ENCODE measurements at regions not wholly inside any gene's neighbourhood (a gene's known extent, or its start where the extent isn't known, plus 50 kb on each side); places are given as distances from the start of the nearest gene placed in this dataset.

DNA sequence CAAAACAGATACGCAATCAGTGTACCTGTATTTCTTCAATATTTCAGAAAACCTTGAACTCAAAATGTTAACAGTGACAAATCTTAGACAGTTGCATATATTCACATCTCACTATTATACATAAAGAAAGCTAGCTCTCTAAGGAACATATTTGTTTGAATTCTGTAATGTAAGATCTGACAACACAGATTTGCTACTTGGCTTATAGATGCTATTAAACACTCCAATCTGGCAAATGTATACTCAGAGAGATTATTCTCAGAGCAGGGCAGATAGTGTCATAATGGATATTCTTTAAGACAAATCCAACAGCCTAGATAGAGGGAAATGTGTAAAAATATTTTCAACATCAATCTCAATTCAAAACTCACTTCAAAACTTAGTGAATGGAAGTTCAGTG is 794.5 kb upstream of the CDH9 start:
- no peak for DNase-seq (ENCODE audit: low spot score)
- no peak for ATAC-seq (ENCODE audit: low FRiP score)
- TF ChIP-seq CTCF (IDR thresholded peaks at IDR 0.05): no peak

GRCh38 chr5:27830546-27830945 is 792.2 kb upstream of the CDH9 start:
- DNase-seq (ENCODE audit: low spot score): no peak
- no peak for ATAC-seq (ENCODE audit: low FRiP score)
- TF ChIP-seq CTCF (IDR thresholded peaks at IDR 0.05): no peak

GRCh38 chr5:27821681-27822080 is 783.3 kb upstream of the CDH9 start:
- no peak for ATAC-seq (ENCODE audit: low FRiP score)
- no peak for TF ChIP-seq CTCF (IDR thresholded peaks at IDR 0.05)
- DNase-seq (ENCODE audit: low spot score): no peak

GRCh38 chr5:27818888-27819287 is 780.5 kb upstream of the CDH9 start:
- ATAC-seq (ENCODE audit: low FRiP score): no peak
- DNase-seq (ENCODE audit: low spot score): no peak
- TF ChIP-seq CTCF (IDR thresholded peaks at IDR 0.05): no peak

GRCh38 chr5:27814983-27815382 is 776.6 kb upstream of the CDH9 start:
- no peak for TF ChIP-seq CTCF (IDR thresholded peaks at IDR 0.05)
- ATAC-seq (ENCODE audit: low FRiP score): no peak
- no peak for DNase-seq (ENCODE audit: low spot score)

DNA sequence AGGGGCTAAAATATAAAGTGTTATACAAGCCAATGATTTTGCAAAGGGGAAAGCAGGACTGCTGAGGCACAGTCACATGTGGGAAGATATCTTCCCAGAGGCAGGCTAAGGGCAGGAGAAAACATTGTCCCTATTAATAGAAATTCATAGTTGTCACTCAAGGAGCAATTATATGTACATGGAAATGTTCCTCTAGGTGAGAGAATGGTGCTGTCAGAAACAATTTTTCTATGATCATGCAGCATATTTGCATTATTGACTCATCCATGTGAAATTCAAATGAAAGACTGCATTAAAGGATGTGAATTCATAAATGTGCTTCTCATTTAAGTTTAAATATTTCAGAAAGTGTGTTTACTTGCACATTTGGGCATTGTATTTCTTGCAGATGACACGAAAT is 775.9 kb upstream of the CDH9 start:
- TF ChIP-seq CTCF (IDR thresholded peaks at IDR 0.05): no peak
- ATAC-seq (ENCODE audit: low FRiP score) (no peak), DNase-seq (ENCODE audit: low spot score) (no peak)

DNA sequence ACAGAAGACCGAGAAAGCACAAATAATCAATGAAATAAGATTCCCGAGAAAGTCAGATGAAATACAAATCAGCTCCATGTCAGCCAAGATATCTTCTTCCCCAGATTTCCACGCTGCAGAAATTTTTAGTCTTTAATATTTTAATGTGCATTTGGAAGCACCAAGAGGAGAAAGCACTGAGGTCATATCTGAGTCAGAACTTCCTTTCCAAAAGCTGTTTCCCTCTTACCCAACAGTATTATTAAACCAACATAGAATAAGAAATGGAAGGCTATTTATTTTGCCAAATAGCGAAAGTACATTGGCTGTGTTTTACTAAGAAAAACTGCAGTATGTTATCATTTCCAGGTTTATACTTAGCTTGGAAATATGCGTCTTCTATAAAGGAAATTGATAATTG is 772.1 kb upstream of the CDH9 start:
- ATAC-seq (ENCODE audit: low FRiP score) (no peak), DNase-seq (ENCODE audit: low spot score) (no peak)
- TF ChIP-seq CTCF (IDR thresholded peaks at IDR 0.05): no peak
